ENCODE measurements at regions not wholly inside any gene's neighbourhood (a gene's known extent, or its start where the extent isn't known, plus 50 kb on each side); places are given as distances from the start of the nearest gene placed in this dataset.

- Histone ChIP-seq H3K27ac (ENCODE audit: low read depth in 2 of 2, low read length in 2 of 2) (no peak overlapping the region), H3K9ac (ENCODE audit: low read length in 3 of 3) (no peak overlapping the region), H3K4me1 (ENCODE audit: control insufficient read depth in 2 of 3, insufficient read depth in 2 of 3, low read depth in 1 of 3, low read length in 3 of 3) (no peaks in the 10 kb centered on the region), H3K4me3 (ENCODE audit: low read length in 3 of 3) (no peak overlapping the region), H3K36me3 (ENCODE audit: control insufficient read depth in 2 of 3, insufficient read depth in 3 of 3, low read length in 3 of 3) (no peaks in the 10 kb centered on the region), H3K9me3 (ENCODE audit: control insufficient read depth in 2 of 3, insufficient read depth in 1 of 3, low read length in 3 of 3) (peaks cover 0 to 5% (median 2%) of the 10 kb centered on the region in 3 donors), H3K27me3 (ENCODE audit: control insufficient read depth, insufficient read depth, low read length) (no peaks in the 10 kb centered on the region)
- FAIRE-seq (no peak), DNase-seq (no peak)
- intact Hi-C loops (cut with DNase I): no loop called here
- TF ChIP-seq CTCF (IDR thresholded peaks at IDR 0.05; ENCODE audit: borderline replicate concordance, extremely low read depth, insufficient read depth): no peak
Measured at GRCh38 chr13:81275666-81276258, 934.8 kb upstream of the SPRY2 start.

- no peak overlapping the region for H3K4me3 ChIP-seq (ENCODE audit: low read length in 3 of 3)
- H3K27me3 ChIP-seq (ENCODE audit: control insufficient read depth, insufficient read depth, low read length): no peaks in the 10 kb centered on the region
- no peaks in the 10 kb centered on the region for H3K4me1 ChIP-seq (ENCODE audit: control insufficient read depth in 2 of 3, insufficient read depth in 2 of 3, low read depth in 1 of 3, low read length in 3 of 3)
- DNase-seq: no peak
- intact Hi-C loops (cut with DNase I): no loop called here
- H3K9me3 ChIP-seq (ENCODE audit: control insufficient read depth in 2 of 3, insufficient read depth in 1 of 3, low read length in 3 of 3): no peaks in the 10 kb centered on the region
- H3K36me3 ChIP-seq (ENCODE audit: control insufficient read depth in 2 of 3, insufficient read depth in 3 of 3, low read length in 3 of 3): no peaks in the 10 kb centered on the region
- no peak overlapping the region for H3K9ac ChIP-seq (ENCODE audit: low read length in 3 of 3)
- H3K27ac ChIP-seq (ENCODE audit: low read depth in 2 of 2, low read length in 2 of 2): no peak overlapping the region
- TF ChIP-seq CTCF (IDR thresholded peaks at IDR 0.05; ENCODE audit: borderline replicate concordance, extremely low read depth, insufficient read depth): no peak
- peak; percentile 88 for FAIRE-seq
Measured at GRCh38 chr13:81247711-81248110, 906.8 kb upstream of the SPRY2 start.

GRCh38 chr13:81246556-81246955, 905.6 kb upstream of the SPRY2 start:
- Histone ChIP-seq H3K27me3 (ENCODE audit: control insufficient read depth, insufficient read depth, low read length) (no peaks in the 10 kb centered on the region), H3K4me3 (ENCODE audit: low read length in 3 of 3) (no peak overlapping the region), H3K9me3 (ENCODE audit: control insufficient read depth in 2 of 3, insufficient read depth in 1 of 3, low read length in 3 of 3) (no peaks in the 10 kb centered on the region), H3K36me3 (ENCODE audit: control insufficient read depth in 2 of 3, insufficient read depth in 3 of 3, low read length in 3 of 3) (no peaks in the 10 kb centered on the region), H3K9ac (ENCODE audit: low read length in 3 of 3) (no peak overlapping the region), H3K4me1 (ENCODE audit: control insufficient read depth in 2 of 3, insufficient read depth in 2 of 3, low read depth in 1 of 3, low read length in 3 of 3) (no peaks in the 10 kb centered on the region), H3K27ac (ENCODE audit: low read depth in 2 of 2, low read length in 2 of 2) (no peak overlapping the region)
- DNase-seq (no peak), FAIRE-seq (no peak)
- intact Hi-C loops (cut with DNase I): no loop called here
- TF ChIP-seq CTCF (IDR thresholded peaks at IDR 0.05; ENCODE audit: borderline replicate concordance, extremely low read depth, insufficient read depth): no peak

- no peak for FAIRE-seq
- Histone ChIP-seq H3K27me3 (ENCODE audit: control insufficient read depth, insufficient read depth, low read length) (no peaks in the 10 kb centered on the region), H3K9ac (ENCODE audit: low read length in 3 of 3) (no peak overlapping the region), H3K27ac (ENCODE audit: low read depth in 2 of 2, low read length in 2 of 2) (no peak overlapping the region), H3K4me3 (ENCODE audit: low read length in 3 of 3) (no peak overlapping the region), H3K36me3 (ENCODE audit: control insufficient read depth in 2 of 3, insufficient read depth in 3 of 3, low read length in 3 of 3) (no peaks in the 10 kb centered on the region), H3K9me3 (ENCODE audit: control insufficient read depth in 2 of 3, insufficient read depth in 1 of 3, low read length in 3 of 3) (no peaks in the 10 kb centered on the region), H3K4me1 (ENCODE audit: control insufficient read depth in 2 of 3, insufficient read depth in 2 of 3, low read depth in 1 of 3, low read length in 3 of 3) (no peaks in the 10 kb centered on the region)
- intact Hi-C loops (cut with DNase I): no loop called here
- TF ChIP-seq CTCF (IDR thresholded peaks at IDR 0.05; ENCODE audit: borderline replicate concordance, extremely low read depth, insufficient read depth): no peak
- DNase-seq: no peak
Measured at GRCh38 chr13:81244011-81244410, 903.1 kb upstream of the SPRY2 start.
